Loucy (cell line): ENCODE measurements at regions not wholly inside any gene's neighbourhood (a gene's known extent, or its start where the extent isn't known, plus 50 kb on each side); places are given as distances from the start of the nearest gene placed in this dataset.

ENCODE experiments used
- H2AFZ ChIP-seq: fragments of 200-600 bp; sonication (generic); 2 replicates; pipeline ENCODE4 v1.6.0; 2016; ENCODE audit warnings: antibody characterized with exemption, mild to moderate bottlenecking, low read length, moderate library complexity
- H3F3A ChIP-seq: fragments of 200-600 bp; 2 replicates; pipeline ENCODE4 v1.6.0; 2016; ENCODE audit warnings: antibody characterized with exemption, low read depth, mild to moderate bottlenecking
- H3K27me3 ChIP-seq: fragments of 200-600 bp; sonication (generic); 2 replicates; pipeline ENCODE4 v1.6.1; 2014; ENCODE audit warnings: low read length, mild to moderate bottlenecking; ENCODE audit not compliant: insufficient read depth, poor library complexity, severe bottlenecking
- H3K36me3 ChIP-seq: fragments of 200-600 bp; sonication (generic); 2 replicates; pipeline ENCODE4 v1.6.1; 2016; ENCODE audit warnings: low read length; ENCODE audit not compliant: insufficient read depth
- H3K4me1 ChIP-seq: fragments of 200-600 bp; sonication (generic); 2 replicates; pipeline ENCODE4 v1.5.1; 2014; ENCODE audit warnings: low read length, mild to moderate bottlenecking; ENCODE audit not compliant: insufficient read depth, poor library complexity, severe bottlenecking
- H3K4me2 ChIP-seq: fragments of 200-600 bp; sonication (generic); 2 replicates; pipeline ENCODE4 v1.6.0; 2014; ENCODE audit warnings: antibody characterized with exemption, low read length, low read depth, mild to moderate bottlenecking; ENCODE audit not compliant: poor library complexity, severe bottlenecking
- H3K4me3 ChIP-seq: fragments of 200-600 bp; sonication (generic); 2 replicates; pipeline ENCODE4 v1.5.1; 2014; ENCODE audit warnings: low read length, mild to moderate bottlenecking, mixed read lengths; ENCODE audit not compliant: poor library complexity, severe bottlenecking
- H3K79me2 ChIP-seq: fragments of 200-600 bp; sonication (generic); 2 replicates; pipeline ENCODE4 v1.6.1; 2014; ENCODE audit warnings: low read length; ENCODE audit not compliant: insufficient read depth
- H3K9ac ChIP-seq: fragments of 200-600 bp; sonication (generic); 2 replicates; pipeline ENCODE4 v1.6.0; 2014; ENCODE audit warnings: mild to moderate bottlenecking, low read depth, low read length, moderate library complexity; ENCODE audit not compliant: poor library complexity, severe bottlenecking
- H3K9me2 ChIP-seq: fragments of 200-600 bp; sonication (generic); replicated peaks from 2 replicates; pipeline ENCODE4 v1.6.1; 2016; ENCODE audit warnings: low read depth, low read length, mixed read lengths
- H3K9me3 ChIP-seq: fragments of 200-600 bp; sonication (generic); 2 replicates; pipeline ENCODE4 v1.6.1; 2014; ENCODE audit warnings: mild to moderate bottlenecking, antibody characterized with exemption, low read length, low read depth; ENCODE audit not compliant: insufficient read depth
- H4K20me1 ChIP-seq: fragments of 200-600 bp; sonication (generic); 2 replicates; pipeline ENCODE4 v1.6.0; 2014; ENCODE audit warnings: antibody characterized with exemption, low read length, mild to moderate bottlenecking; ENCODE audit not compliant: insufficient read depth, poor library complexity, severe bottlenecking
- EZH2phosphoT487 ChIP-seq: fragments of 200-600 bp; IDR thresholded peaks from 2 replicates; pipeline ENCODE4 v1.6.1; 2018; ENCODE audit warnings: antibody characterized with exemption, mild to moderate bottlenecking, moderate library complexity, borderline replicate concordance
- TF ChIP-seq, protein P1 (sequence below): fragments of 200-600 bp; sonication (generic); conservative IDR thresholded peaks from 2 replicates; pipeline ENCODE4 v1.5.1; 2014; ENCODE audit warnings: mild to moderate bottlenecking, antibody characterized with exemption, low read length

DNA sequence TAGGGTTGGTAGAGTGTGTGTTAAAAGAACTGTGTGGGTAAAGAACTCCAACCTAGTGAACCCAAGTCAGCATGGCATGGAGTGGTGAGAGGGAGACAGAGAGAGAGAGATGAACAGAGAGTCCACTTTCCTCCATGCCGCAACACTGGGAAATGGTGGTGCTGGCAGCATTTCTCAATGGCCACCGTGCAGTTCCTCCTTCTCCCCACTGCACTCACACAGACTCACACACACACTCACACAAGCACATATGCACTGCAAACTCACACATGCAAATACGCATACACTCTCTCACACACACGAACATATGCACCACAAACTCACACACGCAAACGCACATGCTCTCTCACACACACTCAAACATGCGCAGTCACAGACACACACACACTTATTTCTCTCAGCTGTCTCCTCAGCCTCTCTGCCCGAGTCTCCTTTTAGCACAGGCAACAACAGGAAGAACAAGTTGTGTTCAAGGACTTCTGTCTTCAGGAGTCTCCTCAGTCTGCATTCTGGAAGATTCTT, 66.5 kb upstream of the LY86 start:
- Histone ChIP-seq H3K27me3 (peaks cover 52% of the 10 kb centered on the region), H3F3A (no peaks in the 10 kb centered on the region), H3K9ac (no peak overlapping the region), H3K4me3 (no peak overlapping the region), H3K36me3 (no peaks in the 10 kb centered on the region), H3K79me2 (no peaks in the 10 kb centered on the region), H3K4me1 (no peaks in the 10 kb centered on the region), H3K9me3 (no peaks in the 10 kb centered on the region), H3K9me2 (no peaks in the 10 kb centered on the region), H4K20me1 (no peaks in the 10 kb centered on the region), H3K4me2 (no peak overlapping the region), H2AFZ (no peak overlapping the region)
- TF ChIP-seq, protein P1, sequence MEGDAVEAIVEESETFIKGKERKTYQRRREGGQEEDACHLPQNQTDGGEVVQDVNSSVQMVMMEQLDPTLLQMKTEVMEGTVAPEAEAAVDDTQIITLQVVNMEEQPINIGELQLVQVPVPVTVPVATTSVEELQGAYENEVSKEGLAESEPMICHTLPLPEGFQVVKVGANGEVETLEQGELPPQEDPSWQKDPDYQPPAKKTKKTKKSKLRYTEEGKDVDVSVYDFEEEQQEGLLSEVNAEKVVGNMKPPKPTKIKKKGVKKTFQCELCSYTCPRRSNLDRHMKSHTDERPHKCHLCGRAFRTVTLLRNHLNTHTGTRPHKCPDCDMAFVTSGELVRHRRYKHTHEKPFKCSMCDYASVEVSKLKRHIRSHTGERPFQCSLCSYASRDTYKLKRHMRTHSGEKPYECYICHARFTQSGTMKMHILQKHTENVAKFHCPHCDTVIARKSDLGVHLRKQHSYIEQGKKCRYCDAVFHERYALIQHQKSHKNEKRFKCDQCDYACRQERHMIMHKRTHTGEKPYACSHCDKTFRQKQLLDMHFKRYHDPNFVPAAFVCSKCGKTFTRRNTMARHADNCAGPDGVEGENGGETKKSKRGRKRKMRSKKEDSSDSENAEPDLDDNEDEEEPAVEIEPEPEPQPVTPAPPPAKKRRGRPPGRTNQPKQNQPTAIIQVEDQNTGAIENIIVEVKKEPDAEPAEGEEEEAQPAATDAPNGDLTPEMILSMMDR = no peak
- no peak for TF ChIP-seq EZH2phosphoT487

GRCh38 chr6:6522709-6523108, 65.8 kb upstream of the LY86 start:
- no peaks in the 10 kb centered on the region for H3F3A ChIP-seq
- no peaks in the 10 kb centered on the region for H3K4me1 ChIP-seq
- H3K4me3 ChIP-seq = no peak overlapping the region
- H3K4me2 ChIP-seq = no peak overlapping the region
- H3K79me2 ChIP-seq = no peaks in the 10 kb centered on the region
- H4K20me1 ChIP-seq = no peaks in the 10 kb centered on the region
- TF ChIP-seq EZH2phosphoT487 = no peak
- TF ChIP-seq, protein P1 = no peak
- H2AFZ ChIP-seq = no peak overlapping the region
- no peaks in the 10 kb centered on the region for H3K9me3 ChIP-seq
- no peak overlapping the region for H3K9ac ChIP-seq
- H3K27me3 ChIP-seq = peaks cover 48% of the 10 kb centered on the region
- no peaks in the 10 kb centered on the region for H3K36me3 ChIP-seq
- no peaks in the 10 kb centered on the region for H3K9me2 ChIP-seq

DNA sequence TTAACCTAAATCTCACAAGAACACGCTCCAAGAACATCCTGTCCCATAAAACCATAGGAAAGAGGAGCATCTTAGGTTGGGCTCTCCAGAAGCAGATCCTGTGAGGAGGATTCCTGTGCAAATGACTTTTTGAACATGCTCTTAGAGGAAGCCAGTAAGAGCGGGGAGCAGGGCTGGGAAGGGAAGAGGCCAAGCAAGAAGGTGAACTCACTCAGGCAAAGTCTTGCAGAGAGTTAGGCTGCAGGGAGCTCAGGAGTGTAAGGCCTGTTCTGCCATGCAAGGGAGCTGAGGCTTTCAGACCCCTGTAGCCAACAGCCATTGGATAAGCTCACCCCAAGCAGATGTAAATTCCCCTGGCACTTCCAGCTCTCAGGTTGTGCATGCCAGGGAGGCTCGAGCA, 63.6 kb upstream of the LY86 start:
- no peak overlapping the region for H3K9ac ChIP-seq
- H3K9me3 ChIP-seq = no peaks in the 10 kb centered on the region
- H3K4me3 ChIP-seq = no peak overlapping the region
- H3K4me2 ChIP-seq = no peak overlapping the region
- no peaks in the 10 kb centered on the region for H3K9me2 ChIP-seq
- no peaks in the 10 kb centered on the region for H3F3A ChIP-seq
- peaks cover 37% of the 10 kb centered on the region for H3K27me3 ChIP-seq
- H2AFZ ChIP-seq = no peak overlapping the region
- TF ChIP-seq EZH2phosphoT487 = no peak
- TF ChIP-seq, protein P1 = no peak
- no peaks in the 10 kb centered on the region for H3K4me1 ChIP-seq
- no peaks in the 10 kb centered on the region for H3K79me2 ChIP-seq
- H3K36me3 ChIP-seq = no peaks in the 10 kb centered on the region
- no peaks in the 10 kb centered on the region for H4K20me1 ChIP-seq
